Transverse colon (tissue), 4 donors: ENCODE measurements at regions not wholly inside any gene's neighbourhood (a gene's known extent, or its start where the extent isn't known, plus 50 kb on each side); places are given as distances from the start of the nearest gene placed in this dataset.

Experiments
- DNase-seq: peaks from one replicate; pipeline ENCODE4 v3.0.0-alpha.2; 2019
- H3K27ac ChIP-seq, 4 donors: fragments of 200-600 bp; sonication (generic); 2 replicates each; pipeline ENCODE4 v1.5.1; 2016 to 2018; ENCODE audit warnings: inconsistent platforms in 4 of 4
- H3K27me3 ChIP-seq: fragments of 200-600 bp; sonication (generic); 2 replicates; pipeline ENCODE4 v1.5.1; 2017; ENCODE audit warnings: inconsistent platforms
- H3K36me3 ChIP-seq, 4 donors: fragments of 200-600 bp; sonication (generic); 2 replicates each; pipeline ENCODE4 v1.5.1; 2017 to 2019; ENCODE audit warnings: inconsistent platforms in 4 of 4
- H3K4me1 ChIP-seq, 4 donors: fragments of 200-600 bp; sonication (generic); 2 replicates each; pipeline ENCODE4 v1.5.1; 2017 to 2020; ENCODE audit warnings: inconsistent platforms in 4 of 4
- H3K4me3 ChIP-seq, 4 donors: fragments of 200-600 bp; sonication (generic); 1 replicate in 1 of 4; 2 replicates in 3 of 4; pipeline versions ENCODE4 v1.5.1 to v1.6.1; 2017 to 2019; ENCODE audit warnings: inconsistent platforms in 4 of 4
- H3K9me3 ChIP-seq, 2 donors: fragments of 200-600 bp; sonication (generic); 2 replicates each; pipeline ENCODE4 v1.5.1; 2017 to 2019; ENCODE audit warnings: inconsistent platforms in 2 of 2
- EP300 ChIP-seq: sonication (generic); formaldehyde crosslinking; IDR thresholded peaks from one replicate; pipeline ENCODE4 v1.6.1; 2017; ENCODE audit warnings: antibody characterized with exemption, low read depth
- POLR2A ChIP-seq: fragments of 450-650 bp; IDR thresholded peaks from one replicate; pipeline ENCODE4 v1.6.1; 2016; ENCODE audit warnings: antibody characterized with exemption, mild to moderate bottlenecking, moderate library complexity
- POLR2AphosphoS5 ChIP-seq, 3 donors: sonication (generic); formaldehyde crosslinking; IDR thresholded peaks; one replicate each; pipeline ENCODE4 v1.6.1; 2016; ENCODE audit warnings: antibody characterized with exemption in 3 of 3
- WGBS, 2 donors: methylation state at CpG; one replicate each; pipeline ENCODE4 v1.1.5; 2018; ENCODE audit warnings: low coverage in 1 of 2; 5-methylcytosine and 5-hydroxymethylcytosine counted together
- in situ Hi-C, 4 donors: fragments of 200-750 bp; cut with MboI; loops; one replicate each; pipeline versions ENCODE4 v1.15.0 to v1.15.1; 2017; ENCODE audit warnings: low sequenced_read_pairs in 3 of 4, low pct_ligation_motif_present in 1 of 4, low pct_unique_long_range_greater_than_20kb in 1 of 4
- intact Hi-C: fragments of 100-400 bp; cut with DNase I; formaldehyde crosslinking; loops from one replicate; pipeline ENCODE4 v1.15.1; 2023; ENCODE audit warnings: low total_unique reads
- TF ChIP-seq, protein P1 (sequence below), 5 experiments: fragments of 200-600 bp in 3 of 5; fragments of 450-650 bp in 2 of 5; sonication (generic) in 3 of 5; IDR thresholded peaks; 1 replicate in 2 of 5; 2 replicates in 3 of 5; pipeline ENCODE4 v1.5.1; 2016 to 2017; ENCODE audit warnings: antibody characterized with exemption in 5 of 5, inconsistent platforms in 3 of 5, mild to moderate bottlenecking in 2 of 5, moderate library complexity in 1 of 5

DNA sequence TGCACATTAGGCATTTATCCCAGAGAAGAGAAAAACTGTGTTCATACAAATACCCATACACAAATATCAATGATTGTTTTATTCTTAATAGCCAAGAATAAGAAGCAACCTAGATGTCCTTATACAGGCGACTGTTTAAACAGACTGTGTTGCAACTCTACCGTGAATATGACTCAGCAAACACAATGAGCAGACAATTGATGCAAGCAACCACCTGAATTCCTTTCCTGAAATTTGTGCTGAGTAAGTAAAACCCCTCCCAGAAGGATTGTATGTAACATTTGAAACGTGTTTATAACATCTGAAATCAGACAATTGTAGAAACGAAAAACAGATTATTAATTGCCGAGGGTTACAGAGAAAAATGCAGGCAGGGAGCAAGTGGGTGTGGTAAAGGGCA, 621.9 kb upstream of the SOX11 start:
- no peaks in the 10 kb centered on the region for H3K36me3 ChIP-seq
- 53 to 56% methylated on average over 5 of the region's 5 CpGs for WGBS, 2 donors
- no peaks in the 10 kb centered on the region for H3K27me3 ChIP-seq
- H3K4me1 ChIP-seq, result no peaks in the 10 kb centered on the region
- in situ Hi-C loops, result no loop called here
- no peaks in the 10 kb centered on the region for H3K9me3 ChIP-seq
- intact Hi-C loops, result no loop called here
- DNase-seq, result no peak
- H3K27ac ChIP-seq, result no peak overlapping the region
- no peak overlapping the region for H3K4me3 ChIP-seq
- no peak for TF ChIP-seq EP300
- no peak for TF ChIP-seq POLR2AphosphoS5 (IDR thresholded peaks at IDR 0.05)
- TF ChIP-seq POLR2A, result no peak
- TF ChIP-seq, protein P1, sequence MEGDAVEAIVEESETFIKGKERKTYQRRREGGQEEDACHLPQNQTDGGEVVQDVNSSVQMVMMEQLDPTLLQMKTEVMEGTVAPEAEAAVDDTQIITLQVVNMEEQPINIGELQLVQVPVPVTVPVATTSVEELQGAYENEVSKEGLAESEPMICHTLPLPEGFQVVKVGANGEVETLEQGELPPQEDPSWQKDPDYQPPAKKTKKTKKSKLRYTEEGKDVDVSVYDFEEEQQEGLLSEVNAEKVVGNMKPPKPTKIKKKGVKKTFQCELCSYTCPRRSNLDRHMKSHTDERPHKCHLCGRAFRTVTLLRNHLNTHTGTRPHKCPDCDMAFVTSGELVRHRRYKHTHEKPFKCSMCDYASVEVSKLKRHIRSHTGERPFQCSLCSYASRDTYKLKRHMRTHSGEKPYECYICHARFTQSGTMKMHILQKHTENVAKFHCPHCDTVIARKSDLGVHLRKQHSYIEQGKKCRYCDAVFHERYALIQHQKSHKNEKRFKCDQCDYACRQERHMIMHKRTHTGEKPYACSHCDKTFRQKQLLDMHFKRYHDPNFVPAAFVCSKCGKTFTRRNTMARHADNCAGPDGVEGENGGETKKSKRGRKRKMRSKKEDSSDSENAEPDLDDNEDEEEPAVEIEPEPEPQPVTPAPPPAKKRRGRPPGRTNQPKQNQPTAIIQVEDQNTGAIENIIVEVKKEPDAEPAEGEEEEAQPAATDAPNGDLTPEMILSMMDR (IDR thresholded peaks at IDR 0.05), result no peak

DNA sequence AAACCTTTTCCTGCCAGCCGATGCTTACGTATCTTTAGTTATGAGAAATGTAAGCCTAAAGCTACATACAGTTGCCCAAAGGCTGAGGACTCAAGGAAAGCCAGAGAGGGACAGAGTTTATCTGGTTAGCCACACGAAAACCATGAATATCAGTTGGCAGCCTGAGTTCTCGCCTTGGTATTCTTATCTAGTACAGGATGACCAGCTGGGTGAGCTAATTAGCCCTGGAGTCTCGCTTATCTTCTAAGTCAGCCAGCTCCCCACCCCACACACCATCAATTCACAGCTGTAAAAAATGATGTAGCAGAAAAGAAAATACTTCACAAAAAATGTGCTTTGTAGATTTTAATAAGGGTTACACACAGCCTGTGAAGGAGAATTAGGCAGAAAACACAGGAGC, 617.5 kb upstream of the SOX11 start:
- in situ Hi-C loops, result no loop called here

DNA sequence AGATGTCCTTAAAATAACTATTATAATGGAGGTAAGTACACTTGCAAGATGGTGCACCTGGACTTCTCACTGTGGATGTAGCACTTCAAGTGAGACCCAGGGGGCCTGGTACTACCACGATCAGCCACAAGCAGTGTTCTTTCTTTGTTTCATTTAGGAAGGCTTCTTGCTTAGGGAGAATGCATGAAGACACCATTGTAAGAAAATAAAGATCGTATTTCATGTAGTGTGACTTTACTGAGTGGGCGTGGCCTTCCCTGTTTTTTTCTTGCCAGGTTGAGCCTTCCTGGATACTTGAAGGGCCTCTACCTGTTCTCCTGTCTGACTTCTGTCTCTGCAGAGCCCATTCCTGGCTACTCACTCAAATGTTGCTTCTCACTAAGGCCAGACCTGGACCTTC, 615.6 kb upstream of the SOX11 start:
- H3K9me3 ChIP-seq, result peaks cover 0 to 10% of the 10 kb centered on the region in 2 donors
- H3K27me3 ChIP-seq, result no peaks in the 10 kb centered on the region
- intact Hi-C loops (no loop called here), in situ Hi-C loops (no loop called here)
- H3K36me3 ChIP-seq, result no peaks in the 10 kb centered on the region
- no peaks in the 10 kb centered on the region for H3K4me1 ChIP-seq
- no peak overlapping the region for H3K4me3 ChIP-seq
- H3K27ac ChIP-seq, result no peak overlapping the region
- 62% methylated on average over 3 of the region's 3 CpGs; no CpG with 5 or more reads in 1 of the 2 donors for WGBS, 2 donors
- DNase-seq, result no peak
- TF ChIP-seq EP300 (no peak), POLR2A (no peak), POLR2AphosphoS5 (IDR thresholded peaks at IDR 0.05) (no peak)
- TF ChIP-seq, protein P1 (IDR thresholded peaks at IDR 0.05), result no peak

More for the DNA sequence above, 617.5 kb upstream of the SOX11 start:
- WGBS, 2 donors, result 62 to 80% methylated on average over 3 to 5 of the region's 5 CpGs
- no peaks in the 10 kb centered on the region for H3K36me3 ChIP-seq
- no peak overlapping the region for H3K27ac ChIP-seq
- TF ChIP-seq POLR2AphosphoS5 (IDR thresholded peaks at IDR 0.05), result no peak
- TF ChIP-seq EP300, result no peak
- TF ChIP-seq, protein P1 (IDR thresholded peaks at IDR 0.05), result no peak
- no peak for TF ChIP-seq POLR2A
- H3K27me3 ChIP-seq, result no peaks in the 10 kb centered on the region
- H3K4me3 ChIP-seq, result no peak overlapping the region
- no peaks in the 10 kb centered on the region for H3K4me1 ChIP-seq
- peaks cover 0 to under 1% of the 10 kb centered on the region in 2 donors for H3K9me3 ChIP-seq
- intact Hi-C loops, result no loop called here
- no peak for DNase-seq

DNA sequence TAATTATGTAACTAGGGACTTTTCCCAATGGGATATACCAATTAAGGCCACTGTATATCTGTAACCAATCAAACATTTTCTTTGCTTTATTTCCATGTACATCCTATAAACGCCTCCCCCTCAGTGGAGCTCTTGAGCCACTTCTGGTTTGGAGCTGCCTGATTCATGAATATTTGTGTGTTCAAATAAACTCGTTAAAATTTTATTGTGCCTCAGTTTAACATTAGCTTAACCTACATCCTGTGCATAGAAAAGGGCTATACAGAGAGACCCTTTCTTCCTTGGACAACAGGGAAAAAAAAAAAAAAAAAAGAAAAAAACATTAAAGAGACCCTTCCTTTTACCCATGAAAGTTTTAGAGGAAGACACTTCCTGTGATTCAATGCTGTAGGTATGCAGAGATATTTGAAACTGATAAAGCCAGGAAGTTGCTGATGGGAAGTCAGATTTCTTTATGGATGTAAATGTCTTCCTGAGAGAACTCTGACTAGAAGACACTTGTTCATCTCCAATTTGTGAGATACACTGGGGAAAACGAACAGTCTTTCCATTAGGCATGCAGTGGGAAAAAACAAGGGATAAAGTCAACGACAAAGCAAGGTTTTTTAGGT, 614.6 kb upstream of the SOX11 start:
- intact Hi-C loops (no loop called here), in situ Hi-C loops (no loop called here)
- no peak overlapping the region for H3K4me3 ChIP-seq
- H3K36me3 ChIP-seq, result no peaks in the 10 kb centered on the region
- WGBS, 2 donors, result 46 to 54% methylated on average over 4 of the region's 4 CpGs
- no peak overlapping the region for H3K27ac ChIP-seq
- TF ChIP-seq POLR2A, result no peak
- TF ChIP-seq, protein P1 (IDR thresholded peaks at IDR 0.05), result no peak
- no peak for TF ChIP-seq POLR2AphosphoS5 (IDR thresholded peaks at IDR 0.05)
- no peak for TF ChIP-seq EP300
- no peaks in the 10 kb centered on the region for H3K27me3 ChIP-seq
- H3K4me1 ChIP-seq, result no peaks in the 10 kb centered on the region
- peaks cover 0 to 11% of the 10 kb centered on the region in 2 donors for H3K9me3 ChIP-seq
- DNase-seq, result no peak
